HCT116 (cell line): ENCODE measurements at regions not wholly inside any gene's neighbourhood (a gene's known extent, or its start where the extent isn't known, plus 50 kb on each side); places are given as distances from the start of the nearest gene placed in this dataset.

Source experiments
- ATAC-seq: fragments of 200-7000 bp; cut with Tn5 transposase; 2 replicates; pipeline ENCODE4 v1.9.1; 2020; ENCODE audit warnings: mild to moderate bottlenecking, moderate library complexity
- BruUV-seq: library from RNA; stranded (reverse); fragments of 400-500 nt; replicated peaks from 2 replicates; lab custom pipeline; 2021; lab: Mats Ljungman, UMichigan
- CTCF ChIA-PET: fragments of 300-600 bp; sonication (Branson Sonifier 250); formaldehyde crosslinking; loops from one replicate; lab custom pipeline; 2021; ENCODE audit warnings: antibody characterized with exemption; lab: Charles Lee
- POLR2A ChIA-PET: fragments of 300-600, 350-600 bp; sonication (Branson Sonifier 250); formaldehyde crosslinking; loops from one replicate; lab custom pipeline; 2021; ENCODE audit warnings: antibody characterized with exemption; lab: Charles Lee
- RAD21 ChIA-PET, 2 experiments: fragments of 300-600 bp; sonication (Branson Sonifier 250); formaldehyde crosslinking; loops; one replicate each; lab custom pipeline; 2023; ENCODE audit warnings: low total read pairs in 2 of 2; ENCODE audit not compliant: uncharacterized antibody in 2 of 2, unreplicated experiment in 2 of 2, low non-redundant PET in 1 of 2; lab: Charles Lee
- DNase-seq: peaks from one replicate; pipeline ENCODE4 v3.0.0-alpha.2; 2010; ENCODE audit warnings: low read depth, low spot score
- H2AFZ ChIP-seq: fragments of 200-600 bp; shearing (Covaris generic), sonication (generic); 2 replicates; pipeline ENCODE4 v1.6.1; 2017; ENCODE audit warnings: low read depth, mixed run types, mixed read lengths, antibody characterized with exemption, low read length; ENCODE audit not compliant: poor library complexity, severe bottlenecking
- H3K27ac ChIP-seq: 2 replicates; pipeline ENCODE4 v1.5.1; 2012; ENCODE audit warnings: low read depth, low read length
- H3K27me3 ChIP-seq: fragments of 200-600 bp; sonication (generic); 2 replicates; pipeline ENCODE4 v1.6.1; 2016; ENCODE audit warnings: mixed run types, low read length, mixed read lengths; ENCODE audit not compliant: insufficient read depth
- H3K36me3 ChIP-seq, 2 experiments: fragments of 200-500 bp in 1 of 2; fragments of 200-600 bp in 1 of 2; sonication (Bioruptor generic) in 1 of 2; sonication (generic) in 1 of 2; 2 replicates each; pipeline versions ENCODE4 v1.5.1 to v1.6.1; 2014 to 2016; ENCODE audit warnings: low read length in 2 of 2, inconsistent platforms in 1 of 2, mixed read lengths in 1 of 2, mixed run types in 1 of 2; ENCODE audit not compliant: insufficient read depth in 2 of 2, control insufficient read depth in 1 of 2
- H3K4me1 ChIP-seq, 2 experiments: fragments of 200-600 bp in 1 of 2; sonication (generic) in 1 of 2; 2 replicates each; pipeline versions ENCODE4 v1.5.1 to v1.6.1; 2012 to 2017; ENCODE audit warnings: low read length in 2 of 2, inconsistent platforms in 1 of 2, mild to moderate bottlenecking in 1 of 2, mixed read lengths in 1 of 2, mixed run types in 1 of 2, moderate library complexity in 1 of 2; ENCODE audit not compliant: insufficient read depth in 2 of 2, control insufficient read depth in 1 of 2
- H3K4me2 ChIP-seq: fragments of 200-600 bp; sonication (generic); 2 replicates; pipeline ENCODE4 v1.6.1; 2017; ENCODE audit warnings: mixed run types, low read length, mixed read lengths
- H3K4me3 ChIP-seq, 2 experiments: fragments of 200-600 bp in 1 of 2; sonication (generic) in 1 of 2; replicated peaks in 1 of 2; 2 replicates each; pipeline ENCODE4 v1.5.1; 2011 to 2016; ENCODE audit warnings: low read length in 2 of 2, control low read depth in 1 of 2, low read depth in 1 of 2, mild to moderate bottlenecking in 1 of 2, mixed read lengths in 1 of 2, mixed run types in 1 of 2
- H3K79me2 ChIP-seq: fragments of 200-600 bp; sonication (generic); 2 replicates; pipeline ENCODE4 v1.6.1; 2017; ENCODE audit warnings: mild to moderate bottlenecking, mixed run types, low read length, moderate library complexity, mixed read lengths; ENCODE audit not compliant: insufficient read depth
- H3K9ac ChIP-seq: fragments of 200-600 bp; sonication (generic); 2 replicates; pipeline ENCODE4 v1.6.1; 2016; ENCODE audit warnings: low read length, mixed read lengths
- H3K9me2 ChIP-seq: fragments of 200-600 bp; sonication (generic), shearing (Covaris generic); 2 replicates; pipeline ENCODE4 v1.6.1; 2017; ENCODE audit warnings: mixed run types, mild to moderate bottlenecking, moderate library complexity; ENCODE audit not compliant: insufficient read depth
- H3K9me3 ChIP-seq, 2 experiments: fragments of 200-500 bp in 1 of 2; fragments of 200-600 bp in 1 of 2; sonication (Bioruptor generic) in 1 of 2; sonication (generic) in 1 of 2; 2 replicates each; pipeline ENCODE4 v1.6.1; 2014 to 2017; ENCODE audit warnings: low read length in 2 of 2, mixed read lengths in 2 of 2, inconsistent platforms in 1 of 2, low read depth in 1 of 2, mild to moderate bottlenecking in 1 of 2, mixed run types in 1 of 2, moderate library complexity in 1 of 2; ENCODE audit not compliant: control insufficient read depth in 1 of 2, insufficient read depth in 1 of 2
- H4K20me1 ChIP-seq: fragments of 200-600 bp; sonication (generic), shearing (Covaris generic); 2 replicates; pipeline ENCODE4 v1.6.1; 2017; ENCODE audit warnings: mixed run types, mild to moderate bottlenecking, moderate library complexity; ENCODE audit not compliant: insufficient read depth
- ATF3 ChIP-seq: IDR thresholded peaks from 2 replicates; pipeline ENCODE4 v1.6.1; 2012
- CBX3 ChIP-seq: IDR thresholded peaks from 2 replicates; pipeline ENCODE4 v1.6.1; 2012; ENCODE audit warnings: low read depth
- CEBPB ChIP-seq: IDR thresholded peaks from 2 replicates; pipeline ENCODE4 v1.6.1; 2012; ENCODE audit warnings: low read depth
- EGR1 ChIP-seq: IDR thresholded peaks from 2 replicates; pipeline ENCODE4 v1.6.1; 2012; ENCODE audit warnings: low read depth
- EZH2phosphoT487 ChIP-seq: fragments of 200-600 bp; IDR thresholded peaks from 2 replicates; pipeline ENCODE4 v1.6.1; 2018; ENCODE audit warnings: antibody characterized with exemption, borderline replicate concordance
- JUND ChIP-seq: IDR thresholded peaks from 2 replicates; pipeline ENCODE4 v1.6.1; 2012
- RAD21 ChIP-seq: IDR thresholded peaks from 2 replicates; pipeline ENCODE4 v1.6.1; 2012; ENCODE audit warnings: low read depth, mild to moderate bottlenecking
- SIN3A ChIP-seq: IDR thresholded peaks from 2 replicates; pipeline ENCODE4 v1.6.1; 2012; ENCODE audit warnings: low read depth
- ZBTB33 ChIP-seq: IDR thresholded peaks from 2 replicates; pipeline ENCODE4 v1.6.1; 2011; ENCODE audit warnings: mild to moderate bottlenecking, low read length, moderate library complexity; ENCODE audit not compliant: insufficient replicate concordance; ENCODE audit errors: extremely low read depth
- ZNF274 ChIP-seq: fragments of 200-500 bp; sonication (Bioruptor generic); IDR thresholded peaks from 2 replicates; pipeline ENCODE4 v1.6.1; 2014; ENCODE audit warnings: mild to moderate bottlenecking, low read depth, low read length, inconsistent platforms
- intact Hi-C: fragments of 100-400 bp; cut with micrococcal nuclease; formaldehyde crosslinking; loops from 2 replicates; pipeline ENCODE4 v1.10.0; 2022
- TF ChIP-seq, protein P1 (sequence below): IDR thresholded peaks from 2 replicates; pipeline ENCODE4 v1.6.1; 2012; ENCODE audit warnings: low read depth

DNA sequence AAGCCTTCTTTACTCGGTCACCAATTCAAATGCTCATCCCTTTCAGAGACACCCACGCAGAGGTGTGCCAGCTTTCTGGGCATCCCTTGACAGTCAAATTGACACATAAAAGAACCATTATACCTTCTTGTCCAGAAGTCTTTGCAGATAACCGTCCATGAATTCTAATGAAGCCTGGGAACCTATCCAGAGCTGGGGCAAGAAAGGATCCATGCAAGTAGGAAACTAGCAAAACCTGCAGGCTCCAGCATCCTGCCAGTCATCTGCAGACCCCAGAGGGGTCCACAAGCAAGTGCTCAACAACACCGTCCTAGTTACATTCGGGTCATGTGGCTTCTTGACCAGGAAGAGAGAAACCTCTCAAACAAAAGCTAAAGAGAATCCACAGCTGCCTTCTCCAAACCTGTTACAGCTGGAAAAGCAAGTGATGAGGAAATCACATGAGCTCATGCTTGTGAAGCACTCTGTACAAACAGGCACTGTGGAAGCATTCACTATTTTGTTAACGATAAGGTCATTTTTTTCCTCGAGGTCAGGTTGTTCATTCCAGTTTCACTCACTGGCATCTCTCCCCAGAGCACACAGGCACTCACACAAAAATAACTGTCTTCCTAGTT is 80.2 kb upstream of the DMRT1 start:
- H2AFZ ChIP-seq, result no peak overlapping the region
- ChIA-PET CTCF (no interaction called here), POLR2A (no interaction called here), RAD21 (no interaction called here)
- no peaks in the 10 kb centered on the region for H3K79me2 ChIP-seq
- intact Hi-C loops, result loop anchor here (5.0 kb wide), 1 partner anchor 246 kb away; no protein-coding TSS in a partner anchor
- BruUV-seq, result no TSS peak
- H3K9me3 ChIP-seq, result no peaks in the 10 kb centered on the region
- ATAC-seq, result no peak
- H3K36me3 ChIP-seq, result no peaks in the 10 kb centered on the region
- no peak overlapping the region for H3K4me2 ChIP-seq
- no peaks in the 10 kb centered on the region for H3K9me2 ChIP-seq
- H3K4me3 ChIP-seq, result no peak overlapping the region
- peaks cover 3 to 6% of the 10 kb centered on the region in 2 experiments; a peak in 3 of 4 replicates for H3K4me1 ChIP-seq
- no peaks in the 10 kb centered on the region for H4K20me1 ChIP-seq
- DNase-seq, result no peak
- no peak overlapping the region for H3K27ac ChIP-seq
- H3K9ac ChIP-seq, result no peak overlapping the region
- TF ChIP-seq RAD21 (no peak), JUND (no peak)
- H3K27me3 ChIP-seq, result peaks cover 4% of the 10 kb centered on the region; the same call in 1 of the 2 replicates

GRCh38 chr9:761793-762560 is 79.5 kb upstream of the DMRT1 start:
- Histone ChIP-seq H3K4me2 (no peak overlapping the region), H3K9ac (no peak overlapping the region), H3K79me2 (no peaks in the 10 kb centered on the region), H3K9me3 (no peaks in the 10 kb centered on the region), H2AFZ (no peak overlapping the region), H3K27me3 (peaks cover 4% of the 10 kb centered on the region; the same call in 1 of the 2 replicates), H3K4me1 (peaks cover 3 to 6% of the 10 kb centered on the region in 2 experiments; a peak in 3 of 4 replicates), H3K4me3 (no peak overlapping the region)
- ATAC-seq, result no peak
- CTCF ChIA-PET, result no interaction called here
- POLR2A ChIA-PET, result no interaction called here
- RAD21 ChIA-PET, result no interaction called here
- no peak for TF ChIP-seq ATF3
- TF ChIP-seq EGR1, result no peak
- TF ChIP-seq ZBTB33, result no peak
- no peak for TF ChIP-seq EZH2phosphoT487
- TF ChIP-seq, protein P1, sequence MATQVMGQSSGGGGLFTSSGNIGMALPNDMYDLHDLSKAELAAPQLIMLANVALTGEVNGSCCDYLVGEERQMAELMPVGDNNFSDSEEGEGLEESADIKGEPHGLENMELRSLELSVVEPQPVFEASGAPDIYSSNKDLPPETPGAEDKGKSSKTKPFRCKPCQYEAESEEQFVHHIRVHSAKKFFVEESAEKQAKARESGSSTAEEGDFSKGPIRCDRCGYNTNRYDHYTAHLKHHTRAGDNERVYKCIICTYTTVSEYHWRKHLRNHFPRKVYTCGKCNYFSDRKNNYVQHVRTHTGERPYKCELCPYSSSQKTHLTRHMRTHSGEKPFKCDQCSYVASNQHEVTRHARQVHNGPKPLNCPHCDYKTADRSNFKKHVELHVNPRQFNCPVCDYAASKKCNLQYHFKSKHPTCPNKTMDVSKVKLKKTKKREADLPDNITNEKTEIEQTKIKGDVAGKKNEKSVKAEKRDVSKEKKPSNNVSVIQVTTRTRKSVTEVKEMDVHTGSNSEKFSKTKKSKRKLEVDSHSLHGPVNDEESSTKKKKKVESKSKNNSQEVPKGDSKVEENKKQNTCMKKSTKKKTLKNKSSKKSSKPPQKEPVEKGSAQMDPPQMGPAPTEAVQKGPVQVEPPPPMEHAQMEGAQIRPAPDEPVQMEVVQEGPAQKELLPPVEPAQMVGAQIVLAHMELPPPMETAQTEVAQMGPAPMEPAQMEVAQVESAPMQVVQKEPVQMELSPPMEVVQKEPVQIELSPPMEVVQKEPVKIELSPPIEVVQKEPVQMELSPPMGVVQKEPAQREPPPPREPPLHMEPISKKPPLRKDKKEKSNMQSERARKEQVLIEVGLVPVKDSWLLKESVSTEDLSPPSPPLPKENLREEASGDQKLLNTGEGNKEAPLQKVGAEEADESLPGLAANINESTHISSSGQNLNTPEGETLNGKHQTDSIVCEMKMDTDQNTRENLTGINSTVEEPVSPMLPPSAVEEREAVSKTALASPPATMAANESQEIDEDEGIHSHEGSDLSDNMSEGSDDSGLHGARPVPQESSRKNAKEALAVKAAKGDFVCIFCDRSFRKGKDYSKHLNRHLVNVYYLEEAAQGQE, result no peak
- TF ChIP-seq CBX3, result no peak
- no peak for TF ChIP-seq SIN3A
- TF ChIP-seq ZNF274, result no peak
- no peak for TF ChIP-seq CEBPB
- TF ChIP-seq, all 23 proteins: peak for 0
- H3K36me3 ChIP-seq, result no peaks in the 10 kb centered on the region
- intact Hi-C loops, result loop anchor here (5.0 kb wide), 1 partner anchor 245 kb away; no protein-coding TSS in a partner anchor
- BruUV-seq, result no TSS peak
- DNase-seq, result no peak
- H3K27ac ChIP-seq, result no peak overlapping the region
- H3K9me2 ChIP-seq, result no peaks in the 10 kb centered on the region
- no peaks in the 10 kb centered on the region for H4K20me1 ChIP-seq
